ENCODE measurements at regions not wholly inside any gene's neighbourhood (a gene's known extent, or its start where the extent isn't known, plus 50 kb on each side); places are given as distances from the start of the nearest gene placed in this dataset.

GRCh38 chr13:29999492-30000369 is 149.3 kb upstream of the UBL3 start:
- WGBS (ENCODE audit: low lambda C conversion rate), result 86% methylated on average over 18 of the region's 18 CpGs
- no peaks in the 10 kb centered on the region for H3K36me3 ChIP-seq (replicated peaks in 1 of 2; ENCODE audit: control insufficient read depth in 1 of 2, insufficient read depth in 2 of 2, low read length in 1 of 2)
- H3K9me2 ChIP-seq, result no peaks in the 10 kb centered on the region
- ChIA-PET POLR2A (no interaction called here), CTCF (no interaction called here)
- H3F3A ChIP-seq (replicated peaks; ENCODE audit: insufficient read depth), result peaks cover 3% of the 10 kb centered on the region
- H3K9me3 ChIP-seq, result no peaks in the 10 kb centered on the region
- H3K4me3 ChIP-seq (ENCODE audit: low read depth in 2 of 2, low read length in 1 of 2), result no peak overlapping the region
- no peak overlapping the region for H3K4me2 ChIP-seq
- TF ChIP-seq FOXM1 (IDR thresholded peaks at IDR 0.05; ENCODE audit: low read depth) (no peak), PBX3 (IDR thresholded peaks at IDR 0.05) (no peak), SMC3 (IDR thresholded peaks at IDR 0.05; ENCODE audit: low read depth, low read length) (no peak), USF1 (IDR thresholded peaks at IDR 0.05; ENCODE audit: borderline replicate concordance, low read depth) (no peak), POLR2AphosphoS5 (IDR thresholded peaks at IDR 0.05; ENCODE audit: low read depth, low read length) (no peak), MEF2A (IDR thresholded peaks at IDR 0.05; ENCODE audit: borderline replicate concordance, low read depth) (no peak), ELF1 (IDR thresholded peaks at IDR 0.05) (no peak), RCOR1 (IDR thresholded peaks at IDR 0.05; ENCODE audit: low read length) (no peak), FOXJ3 (CRISPR knock-in tag; IDR thresholded peaks at IDR 0.05) (no peak), GATA2 (CRISPR knock-in tag; IDR thresholded peaks at IDR 0.05) (no peak), REST (IDR thresholded peaks at IDR 0.05; ENCODE audit: low read depth, low read length) (no peak), NRF1 (IDR thresholded peaks at IDR 0.05; ENCODE audit: low read depth, low read length) (no peak), NFIC (IDR thresholded peaks at IDR 0.05; ENCODE audit: borderline replicate concordance) (no peak), EZH2phosphoT487 (IDR thresholded peaks at IDR 0.05; ENCODE audit: borderline replicate concordance, low read depth) (no peak), MXI1 (IDR thresholded peaks at IDR 0.05; ENCODE audit: low read depth, low read length) (no peak)
- no peak for DNase-seq
- no peak overlapping the region for H3K27ac ChIP-seq (ENCODE audit: low read depth in 2 of 2, low read length in 1 of 2)
- peaks cover 0 to 4% of the 10 kb centered on the region in 2 experiments; a peak in 1 of 4 replicates for H3K4me1 ChIP-seq (ENCODE audit: control insufficient read depth in 1 of 2, insufficient read depth in 2 of 2, low read depth in 1 of 2, low read length in 1 of 2)
- no peaks in the 10 kb centered on the region for H4K20me1 ChIP-seq (ENCODE audit: insufficient read depth)
- no peaks in the 10 kb centered on the region for H3K79me2 ChIP-seq (ENCODE audit: insufficient read depth)
- H3K27me3 ChIP-seq (ENCODE audit: insufficient read depth), result no peaks in the 10 kb centered on the region
- no peak overlapping the region for H2AFZ ChIP-seq (ENCODE audit: low read depth)
- H3K9ac ChIP-seq, result no peak overlapping the region

Data from SK-N-SH (cell line).